Calu3 (cell line): ENCODE measurements at regions not wholly inside any gene's neighbourhood (a gene's known extent, or its start where the extent isn't known, plus 50 kb on each side); places are given as distances from the start of the nearest gene placed in this dataset.

Experiments used
- BruUV-seq: library from RNA; stranded (reverse); fragments of 400-500 nt; replicated peaks from 2 replicates; lab custom pipeline; 2021; lab: Mats Ljungman, UMichigan
- CTCF ChIA-PET: fragments of 300-600 bp; sonication (Branson Sonifier 250); formaldehyde crosslinking; loops from one replicate; lab custom pipeline; 2022; ENCODE audit warnings: antibody characterized with exemption; lab: Charles Lee
- DNase-seq: peaks from one replicate; pipeline ENCODE4 v3.0.0; 2022
- H3K27ac Mint-ChIP-seq: one replicate; pipeline ENCODE4 v1.8.0; 2022; ENCODE audit warnings: mixed read lengths; ENCODE audit not compliant: unreplicated experiment
- H3K27me3 Mint-ChIP-seq: one replicate; pipeline ENCODE4 v1.8.0; 2022; ENCODE audit warnings: mixed read lengths; ENCODE audit not compliant: unreplicated experiment
- H3K36me3 Mint-ChIP-seq: one replicate; pipeline ENCODE4 v1.8.0; 2022; ENCODE audit warnings: mild to moderate bottlenecking, moderate library complexity, mixed read lengths; ENCODE audit not compliant: insufficient read depth, unreplicated experiment
- H3K4me1 Mint-ChIP-seq: one replicate; pipeline ENCODE4 v1.8.0; 2022; ENCODE audit warnings: mild to moderate bottlenecking, low read depth, mixed read lengths; ENCODE audit not compliant: unreplicated experiment
- H3K4me3 Mint-ChIP-seq: one replicate; pipeline ENCODE4 v1.8.0; 2022; ENCODE audit warnings: mild to moderate bottlenecking, low read depth, moderate library complexity, mixed read lengths; ENCODE audit not compliant: unreplicated experiment
- H3K9me3 Mint-ChIP-seq: one replicate; pipeline ENCODE4 v1.8.0; 2022; ENCODE audit warnings: low read depth, mixed read lengths; ENCODE audit not compliant: unreplicated experiment
- intact Hi-C: fragments of 100-400 bp; cut with micrococcal nuclease; formaldehyde crosslinking; loops from one replicate; pipeline ENCODE4 v1.10.0; 2022; ENCODE audit not compliant: unreplicated experiment
- TF ChIP-seq, protein P1 (sequence below): fragments of 200-600 bp; IDR thresholded peaks from one replicate; pipeline ENCODE4 v1.8.0; 2022; ENCODE audit warnings: antibody characterized with exemption; ENCODE audit not compliant: unreplicated experiment

DNA sequence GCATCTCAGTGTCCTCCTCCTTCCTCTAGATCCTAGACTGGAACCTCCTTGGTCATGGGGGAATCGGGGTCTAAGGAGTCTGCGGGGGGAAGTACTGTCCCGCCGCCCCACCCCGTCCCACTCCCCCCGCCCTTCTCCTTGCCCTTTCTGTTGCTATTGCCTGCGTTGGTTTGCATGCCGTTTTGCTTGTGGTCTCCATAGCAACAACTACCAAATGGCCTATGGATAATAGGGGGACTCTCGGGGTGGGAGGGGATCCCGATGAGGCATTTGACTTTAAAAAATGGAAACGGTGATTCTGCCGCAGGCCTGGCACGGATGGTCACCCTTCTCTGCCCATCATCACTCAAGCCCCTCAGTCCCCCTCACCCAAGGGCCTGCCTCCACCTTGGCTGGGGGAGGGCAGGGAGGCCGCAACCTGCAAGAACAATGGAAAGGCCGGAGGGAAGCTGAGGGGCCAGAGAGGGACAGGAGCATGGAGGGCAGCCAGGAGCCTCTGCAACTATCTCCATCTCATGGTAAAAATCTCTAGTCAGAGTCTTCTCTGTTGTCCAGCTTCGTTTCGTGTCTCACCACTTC, 231.4 kb upstream of the TNRC6C start:
- no TSS peak for BruUV-seq
- Mint-ChIP-seq H3K27ac (no peak overlapping the region), H3K27me3 (peaks cover 98% of the 10 kb centered on the region), H3K9me3 (no peaks in the 10 kb centered on the region), H3K4me1 (no peaks in the 10 kb centered on the region), H3K4me3 (no peak overlapping the region), H3K36me3 (no peaks in the 10 kb centered on the region)
- TF ChIP-seq, protein P1, sequence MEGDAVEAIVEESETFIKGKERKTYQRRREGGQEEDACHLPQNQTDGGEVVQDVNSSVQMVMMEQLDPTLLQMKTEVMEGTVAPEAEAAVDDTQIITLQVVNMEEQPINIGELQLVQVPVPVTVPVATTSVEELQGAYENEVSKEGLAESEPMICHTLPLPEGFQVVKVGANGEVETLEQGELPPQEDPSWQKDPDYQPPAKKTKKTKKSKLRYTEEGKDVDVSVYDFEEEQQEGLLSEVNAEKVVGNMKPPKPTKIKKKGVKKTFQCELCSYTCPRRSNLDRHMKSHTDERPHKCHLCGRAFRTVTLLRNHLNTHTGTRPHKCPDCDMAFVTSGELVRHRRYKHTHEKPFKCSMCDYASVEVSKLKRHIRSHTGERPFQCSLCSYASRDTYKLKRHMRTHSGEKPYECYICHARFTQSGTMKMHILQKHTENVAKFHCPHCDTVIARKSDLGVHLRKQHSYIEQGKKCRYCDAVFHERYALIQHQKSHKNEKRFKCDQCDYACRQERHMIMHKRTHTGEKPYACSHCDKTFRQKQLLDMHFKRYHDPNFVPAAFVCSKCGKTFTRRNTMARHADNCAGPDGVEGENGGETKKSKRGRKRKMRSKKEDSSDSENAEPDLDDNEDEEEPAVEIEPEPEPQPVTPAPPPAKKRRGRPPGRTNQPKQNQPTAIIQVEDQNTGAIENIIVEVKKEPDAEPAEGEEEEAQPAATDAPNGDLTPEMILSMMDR: no peak
- CTCF ChIA-PET: interaction anchor here (0.7 kb wide), 1 partner anchor 158 kb away, joined by 3 read pairs; no protein-coding TSS in a partner anchor
- no peak for DNase-seq
- intact Hi-C loops: no loop called here

DNA sequence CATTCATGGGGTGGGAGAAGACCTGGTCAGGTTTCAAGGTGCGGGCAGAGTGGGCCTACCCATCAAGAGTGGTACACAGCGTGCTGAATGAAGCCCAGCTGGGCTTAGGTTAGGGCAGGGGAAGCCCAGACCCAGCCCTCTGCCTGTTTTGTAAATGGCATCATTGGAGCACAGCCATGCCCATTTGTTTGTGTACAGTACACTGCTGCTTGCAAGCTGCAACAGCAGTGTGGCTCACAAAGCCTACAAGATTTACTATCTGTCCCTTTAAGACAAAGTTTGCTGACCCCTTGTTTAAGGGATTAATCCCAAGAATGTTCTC, 230.1 kb upstream of the TNRC6C start:
- CTCF ChIA-PET: no interaction called here
- Mint-ChIP-seq H3K4me3 (no peak overlapping the region), H3K4me1 (no peaks in the 10 kb centered on the region), H3K27me3 (peaks cover 98% of the 10 kb centered on the region), H3K27ac (no peak overlapping the region), H3K36me3 (no peaks in the 10 kb centered on the region), H3K9me3 (peaks cover 3% of the 10 kb centered on the region)
- no TSS peak for BruUV-seq
- TF ChIP-seq, protein P1: no peak
- DNase-seq: no peak
- intact Hi-C loops: no loop called here

DNA sequence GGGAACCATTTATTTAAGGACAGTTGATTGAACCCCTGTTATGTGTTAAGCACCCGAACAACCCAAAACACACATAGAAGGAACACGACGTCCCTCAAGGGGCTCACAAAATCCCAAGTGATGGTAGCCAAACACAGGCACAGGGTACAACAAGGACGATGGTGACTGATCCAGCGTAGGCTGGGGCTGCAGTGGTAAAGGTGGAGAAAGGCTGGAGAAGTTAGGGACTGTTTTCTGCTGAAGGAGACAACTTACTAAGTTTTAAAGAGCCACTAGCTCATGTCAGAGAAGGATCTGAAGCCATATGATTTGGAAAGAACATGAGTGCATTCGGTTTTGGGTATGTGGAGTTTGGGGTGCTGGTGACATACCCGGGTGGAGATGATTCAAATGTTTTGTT, 229.6 kb upstream of the TNRC6C start:
- CTCF ChIA-PET: no interaction called here
- TF ChIP-seq, protein P1: no peak
- peaks cover 98% of the 10 kb centered on the region for H3K27me3 Mint-ChIP-seq
- H3K4me3 Mint-ChIP-seq: no peak overlapping the region
- BruUV-seq: no TSS peak
- H3K36me3 Mint-ChIP-seq: peaks cover 4% of the 10 kb centered on the region
- H3K4me1 Mint-ChIP-seq: no peaks in the 10 kb centered on the region
- no peak overlapping the region for H3K27ac Mint-ChIP-seq
- intact Hi-C loops: no loop called here
- DNase-seq: no peak
- H3K9me3 Mint-ChIP-seq: peaks cover 3% of the 10 kb centered on the region

DNA sequence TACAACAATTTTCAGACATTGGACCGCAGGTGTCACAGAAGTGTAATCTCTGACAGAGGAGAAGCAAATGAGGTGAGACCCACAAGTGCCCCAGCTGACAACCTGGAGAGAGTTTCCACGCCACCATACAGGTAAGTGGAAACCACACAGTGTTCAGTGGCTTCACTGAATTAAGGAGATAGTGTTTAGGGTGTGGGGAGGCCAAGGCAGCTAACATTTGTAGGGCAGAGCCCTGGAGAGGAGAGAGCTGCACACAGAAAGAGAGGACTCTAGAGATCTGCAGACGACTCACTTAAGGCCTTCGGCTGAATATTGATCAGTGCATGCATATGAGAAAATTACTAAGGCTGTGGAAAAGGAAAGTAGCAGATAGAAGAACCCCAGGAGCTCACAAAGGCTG, 228.9 kb upstream of the TNRC6C start:
- intact Hi-C loops: no loop called here
- H3K4me1 Mint-ChIP-seq: no peaks in the 10 kb centered on the region
- H3K27me3 Mint-ChIP-seq: peaks cover 98% of the 10 kb centered on the region
- no TSS peak for BruUV-seq
- no peak overlapping the region for H3K27ac Mint-ChIP-seq
- peaks cover 3% of the 10 kb centered on the region for H3K9me3 Mint-ChIP-seq
- DNase-seq: no peak
- H3K36me3 Mint-ChIP-seq: peaks cover 5% of the 10 kb centered on the region
- TF ChIP-seq, protein P1: no peak
- no peak overlapping the region for H3K4me3 Mint-ChIP-seq
- CTCF ChIA-PET: no interaction called here
